VCaP (cell line): ENCODE measurements at regions not wholly inside any gene's neighbourhood (a gene's known extent, or its start where the extent isn't known, plus 50 kb on each side); places are given as distances from the start of the nearest gene placed in this dataset.

Experiments used
- H3K27ac ChIP-seq: fragments of 450-650 bp; 2 replicates; pipeline ENCODE4 v1.5.1; 2017
- CTCF ChIP-seq: fragments of 450-650 bp; conservative IDR thresholded peaks from 2 replicates; pipeline ENCODE4 v1.5.1; 2017; ENCODE audit warnings: mild to moderate bottlenecking, moderate library complexity

DNA sequence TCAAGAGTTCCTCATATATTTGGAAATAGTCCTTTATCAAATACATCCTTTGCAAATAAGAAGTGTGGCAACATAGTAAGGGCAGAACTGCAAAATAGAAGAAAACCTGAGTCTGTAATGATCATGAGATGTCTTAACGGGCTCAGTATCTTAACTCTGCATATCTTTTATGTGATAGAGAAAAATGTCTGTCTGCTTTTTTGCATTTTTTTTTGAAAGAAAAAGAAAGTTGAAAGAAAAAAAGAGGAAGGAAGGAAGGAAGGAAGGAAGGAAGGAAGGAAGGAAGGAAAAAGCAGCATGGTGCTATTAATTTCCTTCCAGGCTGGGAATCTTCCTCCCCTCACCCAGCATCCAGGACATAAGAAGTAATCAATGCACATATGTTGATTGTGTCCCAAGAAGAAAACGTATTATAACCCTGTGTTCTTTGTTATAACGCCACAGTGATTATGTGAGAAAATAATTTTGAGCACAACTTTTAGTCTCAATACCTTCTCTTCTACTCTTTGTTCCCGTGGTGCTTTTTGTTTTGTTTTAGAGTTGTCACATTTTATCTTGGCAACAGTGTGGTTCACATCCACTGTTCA is 58.7 kb upstream of the PCSK2 start:
- peak overlapping the region; percentile 69 for H3K27ac ChIP-seq
- no peak for TF ChIP-seq CTCF

- peak overlapping the region; percentile 69 for H3K27ac ChIP-seq
- no peak for TF ChIP-seq CTCF
Observed at GRCh38 chr20:17169585-17170136, 57.2 kb upstream of the PCSK2 start.

DNA sequence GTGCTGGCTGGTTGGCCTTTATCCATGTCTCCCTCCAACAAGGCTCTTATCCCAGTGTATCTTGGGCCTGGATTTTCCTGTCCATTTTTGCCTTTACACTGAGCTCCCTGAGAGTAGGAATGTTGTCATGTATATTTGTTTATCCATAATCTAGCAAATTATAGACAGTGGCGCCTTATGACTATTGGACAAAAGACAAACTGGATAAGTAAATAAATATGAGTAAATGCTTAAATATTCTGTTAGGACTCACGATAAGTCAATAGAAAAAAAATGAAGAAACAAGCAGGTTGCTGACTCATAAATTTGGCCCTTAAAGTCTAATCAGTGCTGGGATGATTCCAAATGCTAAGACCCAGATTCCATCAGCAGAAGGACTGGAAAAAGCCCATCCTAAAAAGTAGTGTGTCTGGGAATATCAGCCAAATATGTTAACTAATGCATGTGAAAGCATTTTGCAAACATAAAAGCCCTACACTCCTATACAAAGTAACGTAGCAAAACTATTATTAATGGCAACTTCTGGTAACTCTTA is 55.0 kb upstream of the PCSK2 start:
- no peak overlapping the region for H3K27ac ChIP-seq
- TF ChIP-seq CTCF = no peak

DNA sequence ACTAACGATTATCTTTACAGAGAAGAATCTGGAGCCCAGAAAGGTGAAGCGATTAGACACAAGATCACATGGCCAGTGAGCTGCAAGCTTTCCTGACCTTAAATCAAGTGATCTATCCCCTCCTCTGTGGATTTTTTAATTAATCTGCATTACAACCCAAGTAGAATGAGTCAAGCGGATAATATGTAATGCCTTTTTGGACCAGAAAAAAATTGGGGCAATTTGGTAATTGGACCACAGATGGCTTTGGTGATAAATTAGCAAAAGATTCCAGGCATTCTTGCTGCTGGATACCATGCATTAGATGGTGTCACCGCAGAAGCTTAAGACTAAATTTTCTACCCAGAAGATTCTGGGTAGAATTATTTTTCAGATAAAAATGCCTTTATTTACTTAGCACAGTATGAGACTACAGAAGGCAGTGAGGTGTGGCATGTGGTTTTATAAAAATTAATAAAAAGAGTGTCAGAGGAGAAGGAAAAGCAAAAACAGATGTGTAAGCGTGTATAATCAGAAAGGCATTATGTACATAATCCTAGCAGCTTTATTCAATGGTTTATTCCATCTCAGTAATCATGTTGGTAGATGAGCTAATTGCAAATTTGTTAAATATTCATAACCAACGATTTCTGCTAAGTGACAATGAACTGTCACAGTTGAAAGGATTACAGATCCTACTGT is 53.9 kb upstream of the PCSK2 start:
- H3K27ac ChIP-seq = no peak overlapping the region
- TF ChIP-seq CTCF = no peak
